ENCODE measurements at regions not wholly inside any gene's neighbourhood (a gene's known extent, or its start where the extent isn't known, plus 50 kb on each side); places are given as distances from the start of the nearest gene placed in this dataset.

DNA sequence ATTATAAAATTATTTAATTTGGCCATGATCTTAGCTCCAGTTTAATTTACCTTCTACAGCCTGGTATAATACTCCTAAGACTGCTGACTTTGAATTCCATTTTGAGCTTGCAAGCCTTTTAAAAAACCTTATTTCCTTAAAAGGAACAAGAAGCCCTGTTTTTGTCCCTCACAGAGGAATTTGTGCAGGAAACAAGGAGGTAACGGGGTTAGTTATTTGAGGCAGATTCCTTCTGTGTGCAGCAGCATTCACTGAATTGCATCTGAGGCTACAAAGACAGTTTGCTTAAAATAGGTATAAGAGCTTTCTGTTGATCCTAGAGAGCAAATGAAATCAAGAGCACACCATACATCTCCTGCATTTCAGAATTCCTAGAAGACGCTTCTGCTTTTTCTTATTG, 403.3 kb upstream of the PRICKLE1 start:
- H2AFZ ChIP-seq (ENCODE audit: low read length): no peak overlapping the region
- H3K9me3 ChIP-seq (ENCODE audit: control insufficient read depth, insufficient read depth, low read depth, low read length): no peaks in the 10 kb centered on the region
- H3K4me2 ChIP-seq (ENCODE audit: extremely low read depth, insufficient read depth, low read length): no peak overlapping the region
- no peak overlapping the region for H3K4me3 ChIP-seq (replicated peaks in 1 of 4; ENCODE audit: control extremely low read depth in 1 of 4, insufficient read depth in 1 of 4, low read depth in 3 of 4, low read length in 4 of 4)
- H3K9ac ChIP-seq (ENCODE audit: insufficient read depth, low read length): no peak overlapping the region
- DNase-seq (ENCODE audit: low read depth in 2 of 2): peak in 1 of 2 donors; percentile 50
- H3K27ac ChIP-seq (ENCODE audit: insufficient read depth, low read length): no peak overlapping the region
- H3K27me3 ChIP-seq (ENCODE audit: control insufficient read depth, insufficient read depth, low read length): no peaks in the 10 kb centered on the region
- no peaks in the 10 kb centered on the region for H3K4me1 ChIP-seq (ENCODE audit: control insufficient read depth, extremely low read depth, insufficient read depth, low read length)
- H4K20me1 ChIP-seq (ENCODE audit: control insufficient read depth, extremely low read depth, insufficient read depth, low read length): no peaks in the 10 kb centered on the region
- H3K79me2 ChIP-seq (ENCODE audit: control insufficient read depth, insufficient read depth, low read length): no peaks in the 10 kb centered on the region
- H3K36me3 ChIP-seq (ENCODE audit: control insufficient read depth, insufficient read depth, low read length): no peaks in the 10 kb centered on the region
- TF ChIP-seq EZH2 (IDR thresholded peaks at IDR 0.05; ENCODE audit: low read length, missing control alignments): no peak
- TF ChIP-seq, protein P1, sequence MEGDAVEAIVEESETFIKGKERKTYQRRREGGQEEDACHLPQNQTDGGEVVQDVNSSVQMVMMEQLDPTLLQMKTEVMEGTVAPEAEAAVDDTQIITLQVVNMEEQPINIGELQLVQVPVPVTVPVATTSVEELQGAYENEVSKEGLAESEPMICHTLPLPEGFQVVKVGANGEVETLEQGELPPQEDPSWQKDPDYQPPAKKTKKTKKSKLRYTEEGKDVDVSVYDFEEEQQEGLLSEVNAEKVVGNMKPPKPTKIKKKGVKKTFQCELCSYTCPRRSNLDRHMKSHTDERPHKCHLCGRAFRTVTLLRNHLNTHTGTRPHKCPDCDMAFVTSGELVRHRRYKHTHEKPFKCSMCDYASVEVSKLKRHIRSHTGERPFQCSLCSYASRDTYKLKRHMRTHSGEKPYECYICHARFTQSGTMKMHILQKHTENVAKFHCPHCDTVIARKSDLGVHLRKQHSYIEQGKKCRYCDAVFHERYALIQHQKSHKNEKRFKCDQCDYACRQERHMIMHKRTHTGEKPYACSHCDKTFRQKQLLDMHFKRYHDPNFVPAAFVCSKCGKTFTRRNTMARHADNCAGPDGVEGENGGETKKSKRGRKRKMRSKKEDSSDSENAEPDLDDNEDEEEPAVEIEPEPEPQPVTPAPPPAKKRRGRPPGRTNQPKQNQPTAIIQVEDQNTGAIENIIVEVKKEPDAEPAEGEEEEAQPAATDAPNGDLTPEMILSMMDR (conservative IDR thresholded peaks at IDR 0.05 in 1 of 2, IDR thresholded peaks at IDR 0.05 in 1 of 2; ENCODE audit: low read depth in 1 of 2, low read length in 2 of 2): no peak

DNA sequence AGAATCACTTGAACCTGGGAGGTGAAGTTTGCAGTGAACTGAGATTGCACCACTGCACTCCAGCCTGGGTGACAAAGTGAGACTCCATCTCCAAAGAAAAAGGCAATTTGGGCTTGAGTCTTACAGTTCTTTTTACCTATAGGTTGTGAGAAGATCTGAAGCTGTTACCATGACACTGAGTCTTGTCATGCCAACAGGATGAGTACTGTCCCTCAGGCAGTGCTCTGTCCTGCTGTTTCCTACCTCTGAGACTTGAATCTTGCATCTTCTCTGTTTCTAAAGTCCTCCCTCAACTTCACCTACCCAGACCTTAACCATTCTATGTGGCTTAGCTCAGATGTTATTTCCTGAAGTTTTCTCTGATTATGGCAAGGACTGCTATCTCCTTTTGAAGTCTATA, 400.8 kb upstream of the PRICKLE1 start:
- Histone ChIP-seq H2AFZ (ENCODE audit: low read length) (no peak overlapping the region), H3K4me2 (ENCODE audit: extremely low read depth, insufficient read depth, low read length) (no peak overlapping the region), H3K4me3 (replicated peaks in 1 of 4; ENCODE audit: control extremely low read depth in 1 of 4, insufficient read depth in 1 of 4, low read depth in 3 of 4, low read length in 4 of 4) (no peak overlapping the region), H3K36me3 (ENCODE audit: control insufficient read depth, insufficient read depth, low read length) (no peaks in the 10 kb centered on the region), H3K79me2 (ENCODE audit: control insufficient read depth, insufficient read depth, low read length) (no peaks in the 10 kb centered on the region), H3K4me1 (ENCODE audit: control insufficient read depth, extremely low read depth, insufficient read depth, low read length) (no peaks in the 10 kb centered on the region), H3K27me3 (ENCODE audit: control insufficient read depth, insufficient read depth, low read length) (no peaks in the 10 kb centered on the region), H3K9me3 (ENCODE audit: control insufficient read depth, insufficient read depth, low read depth, low read length) (no peaks in the 10 kb centered on the region), H4K20me1 (ENCODE audit: control insufficient read depth, extremely low read depth, insufficient read depth, low read length) (no peaks in the 10 kb centered on the region), H3K9ac (ENCODE audit: insufficient read depth, low read length) (no peak overlapping the region), H3K27ac (ENCODE audit: insufficient read depth, low read length) (no peak overlapping the region)
- TF ChIP-seq, protein P1 (conservative IDR thresholded peaks at IDR 0.05 in 1 of 2, IDR thresholded peaks at IDR 0.05 in 1 of 2; ENCODE audit: low read depth in 1 of 2, low read length in 2 of 2): no peak
- TF ChIP-seq EZH2 (IDR thresholded peaks at IDR 0.05; ENCODE audit: low read length, missing control alignments): no peak
- no peak for DNase-seq (ENCODE audit: low read depth in 2 of 2)

DNA sequence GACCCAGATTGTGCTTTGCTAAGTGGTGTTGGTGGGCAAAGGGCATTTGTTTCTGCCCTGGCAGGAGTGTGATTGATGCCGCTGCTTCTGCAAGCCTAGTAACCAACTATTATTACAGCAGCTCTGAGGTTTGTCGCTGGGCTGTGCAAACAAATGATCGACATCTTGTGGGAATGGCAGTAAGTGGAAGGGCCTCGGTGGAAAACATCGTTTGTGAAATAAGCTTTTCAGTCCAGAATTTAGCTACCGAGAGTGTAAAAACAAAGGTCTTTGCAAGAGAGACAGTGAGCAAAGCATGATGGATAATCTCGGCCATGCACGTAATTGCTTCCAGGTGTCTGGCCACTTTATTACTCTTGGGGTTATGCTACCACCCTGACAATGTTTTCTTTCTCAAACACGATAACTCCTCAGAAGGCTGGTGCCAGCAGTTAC, 397.7 kb upstream of the PRICKLE1 start:
- no peak overlapping the region for H3K4me2 ChIP-seq (ENCODE audit: extremely low read depth, insufficient read depth, low read length)
- H3K4me1 ChIP-seq (ENCODE audit: control insufficient read depth, extremely low read depth, insufficient read depth, low read length): no peaks in the 10 kb centered on the region
- no peaks in the 10 kb centered on the region for H3K79me2 ChIP-seq (ENCODE audit: control insufficient read depth, insufficient read depth, low read length)
- no peak overlapping the region for H3K27ac ChIP-seq (ENCODE audit: insufficient read depth, low read length)
- no peak overlapping the region for H2AFZ ChIP-seq (ENCODE audit: low read length)
- no peaks in the 10 kb centered on the region for H3K27me3 ChIP-seq (ENCODE audit: control insufficient read depth, insufficient read depth, low read length)
- H3K9me3 ChIP-seq (ENCODE audit: control insufficient read depth, insufficient read depth, low read depth, low read length): no peaks in the 10 kb centered on the region
- DNase-seq (ENCODE audit: low read depth in 2 of 2): peak in 1 of 2 donors; percentile 67
- H4K20me1 ChIP-seq (ENCODE audit: control insufficient read depth, extremely low read depth, insufficient read depth, low read length): no peaks in the 10 kb centered on the region
- H3K9ac ChIP-seq (ENCODE audit: insufficient read depth, low read length): no peak overlapping the region
- H3K4me3 ChIP-seq (replicated peaks in 1 of 4; ENCODE audit: control extremely low read depth in 1 of 4, insufficient read depth in 1 of 4, low read depth in 3 of 4, low read length in 4 of 4): no peak overlapping the region
- H3K36me3 ChIP-seq (ENCODE audit: control insufficient read depth, insufficient read depth, low read length): no peaks in the 10 kb centered on the region
- TF ChIP-seq EZH2 (IDR thresholded peaks at IDR 0.05; ENCODE audit: low read length, missing control alignments): no peak
- TF ChIP-seq, protein P1 (conservative IDR thresholded peaks at IDR 0.05 in 1 of 2, IDR thresholded peaks at IDR 0.05 in 1 of 2; ENCODE audit: low read depth in 1 of 2, low read length in 2 of 2): no peak

Data from fibroblast of lung (primary cell).